ENCODE measurements at regions not wholly inside any gene's neighbourhood (a gene's known extent, or its start where the extent isn't known, plus 50 kb on each side); places are given as distances from the start of the nearest gene placed in this dataset.

DNA sequence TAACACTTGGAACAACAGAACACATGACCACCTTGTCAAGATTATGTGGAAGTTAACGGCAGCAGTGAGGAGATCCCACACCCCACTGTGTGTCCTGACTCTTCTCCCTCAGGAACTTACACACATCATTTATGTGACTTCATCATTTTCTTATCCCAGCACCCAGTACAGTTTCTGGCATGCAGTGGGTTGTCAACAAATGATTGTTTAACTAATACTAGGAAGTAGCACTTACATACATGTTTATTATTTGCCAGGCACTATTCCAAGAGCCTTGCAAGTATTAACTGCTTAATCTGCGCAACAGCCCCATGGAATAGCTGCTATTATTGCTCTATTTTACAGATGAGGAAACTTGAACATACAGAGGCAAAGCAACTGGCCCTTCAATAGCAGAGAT lies 391.5 kb downstream of the TXNL1 start:
- TF ChIP-seq CTCF (IDR thresholded peaks at IDR 0.05): no peak

- no peak for TF ChIP-seq CTCF (IDR thresholded peaks at IDR 0.05)
These were observed 392.4 kb downstream of the TXNL1 start for GRCh38 chr18:56245866-56246580.

DNA sequence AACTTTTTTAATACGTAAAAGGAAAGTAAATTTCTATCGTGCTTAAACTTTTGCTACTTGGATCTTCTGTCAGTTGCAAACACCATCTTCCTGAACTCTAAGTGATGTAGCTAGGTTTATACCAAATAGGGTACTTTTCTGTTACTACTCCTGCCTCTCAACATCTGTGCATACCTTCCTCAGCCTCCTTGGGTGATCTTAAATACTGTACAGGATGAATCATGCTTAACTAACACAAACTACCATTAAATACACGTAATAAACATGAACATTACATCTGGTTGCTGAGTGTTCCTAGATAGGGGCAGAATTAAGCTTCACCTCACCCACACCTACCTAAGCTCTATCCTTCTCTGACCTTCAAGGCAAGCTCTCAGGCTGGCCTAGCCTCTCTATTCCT lies 398.0 kb downstream of the TXNL1 start:
- no peak for TF ChIP-seq CTCF (IDR thresholded peaks at IDR 0.05)

DNA sequence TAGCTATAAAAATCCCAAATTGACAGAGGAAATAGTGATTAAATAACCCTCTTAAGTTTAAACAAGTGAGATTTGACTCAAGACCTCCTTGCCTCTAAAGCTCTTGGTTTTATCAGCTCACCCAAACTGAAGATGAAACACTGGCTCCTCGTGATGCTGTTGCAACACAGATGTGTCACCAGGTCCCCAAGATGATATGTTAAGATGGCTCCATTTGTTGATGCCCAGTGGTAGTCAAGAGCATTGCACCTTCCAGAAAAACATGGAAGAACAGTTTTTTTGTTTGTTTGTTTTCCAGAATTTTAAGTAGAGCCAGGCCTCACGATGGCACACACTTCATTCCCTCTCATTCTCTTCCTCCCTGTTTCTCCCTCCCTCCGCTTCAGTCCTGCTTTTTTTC lies 399.8 kb downstream of the TXNL1 start:
- no peak for TF ChIP-seq CTCF (IDR thresholded peaks at IDR 0.05)

DNA sequence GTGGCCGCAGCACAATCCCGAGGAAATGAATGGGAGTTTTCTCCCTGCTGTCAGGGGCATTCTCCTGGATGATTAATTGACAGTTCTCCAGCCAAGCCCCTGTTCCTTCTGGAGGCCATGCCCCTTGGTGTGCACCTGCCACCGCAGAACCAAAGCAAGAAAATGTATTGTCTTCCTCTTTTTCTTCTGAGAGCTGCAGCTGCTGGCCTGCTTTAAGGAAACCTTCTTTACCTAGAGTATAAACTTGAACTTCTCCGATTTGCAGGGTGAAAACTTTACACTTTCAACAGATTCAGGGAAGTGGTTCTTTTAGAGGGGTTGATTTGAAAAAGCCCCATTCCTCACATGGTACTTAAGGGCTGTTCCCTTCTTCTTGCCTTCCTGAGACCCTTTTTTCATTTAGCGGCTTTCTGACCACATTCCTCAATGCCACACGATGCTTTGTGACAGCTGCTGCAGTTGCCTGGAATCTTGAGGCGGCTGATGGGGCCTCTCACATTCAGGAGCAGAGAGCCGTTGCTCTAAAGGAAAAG lies 402.8 kb downstream of the TXNL1 start:
- no peak for TF ChIP-seq CTCF (IDR thresholded peaks at IDR 0.05)

DNA sequence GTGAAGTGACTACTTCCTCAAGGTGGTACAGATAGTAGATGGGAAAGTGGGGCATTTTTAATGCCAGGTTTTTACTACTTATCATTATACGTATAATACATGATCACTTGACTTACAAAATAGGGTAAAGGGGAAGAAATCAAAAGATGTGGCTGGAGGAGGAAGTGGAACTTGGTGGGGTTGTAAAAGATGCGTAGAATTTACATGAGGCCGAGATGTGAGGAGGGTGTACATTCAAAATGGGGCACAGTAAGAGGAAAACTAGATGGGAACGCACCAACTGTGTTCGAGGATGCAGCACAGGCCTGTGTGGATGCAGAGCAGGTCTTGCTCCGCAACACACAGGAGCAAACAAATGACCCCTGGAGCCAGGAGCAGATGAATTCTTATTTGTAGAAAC lies 403.3 kb downstream of the TXNL1 start:
- TF ChIP-seq CTCF (IDR thresholded peaks at IDR 0.05): no peak

- no peak for TF ChIP-seq CTCF (IDR thresholded peaks at IDR 0.05)
These were observed 404.8 kb downstream of the TXNL1 start for GRCh38 chr18:56233595-56233994.

GRCh38 chr18:56226025-56226424 lies 412.4 kb downstream of the TXNL1 start:
- TF ChIP-seq CTCF (IDR thresholded peaks at IDR 0.05): no peak
